B cell (primary cell): ENCODE measurements at regions not wholly inside any gene's neighbourhood (a gene's known extent, or its start where the extent isn't known, plus 50 kb on each side); places are given as distances from the start of the nearest gene placed in this dataset.

Experiments used
- EZH2 ChIP-seq: IDR thresholded peaks from 2 replicates; pipeline ENCODE4 v1.6.1; 2012; ENCODE audit warnings: borderline replicate concordance, low read depth, mild to moderate bottlenecking, moderate library complexity, low read length; ENCODE audit not compliant: insufficient read depth, poor library complexity, severe bottlenecking
- TF ChIP-seq, protein P1 (sequence below): fragments of 200-600 bp; IDR thresholded peaks from one replicate; pipeline ENCODE4 v1.8.0; 2022; ENCODE audit warnings: antibody characterized with exemption, mild to moderate bottlenecking

DNA sequence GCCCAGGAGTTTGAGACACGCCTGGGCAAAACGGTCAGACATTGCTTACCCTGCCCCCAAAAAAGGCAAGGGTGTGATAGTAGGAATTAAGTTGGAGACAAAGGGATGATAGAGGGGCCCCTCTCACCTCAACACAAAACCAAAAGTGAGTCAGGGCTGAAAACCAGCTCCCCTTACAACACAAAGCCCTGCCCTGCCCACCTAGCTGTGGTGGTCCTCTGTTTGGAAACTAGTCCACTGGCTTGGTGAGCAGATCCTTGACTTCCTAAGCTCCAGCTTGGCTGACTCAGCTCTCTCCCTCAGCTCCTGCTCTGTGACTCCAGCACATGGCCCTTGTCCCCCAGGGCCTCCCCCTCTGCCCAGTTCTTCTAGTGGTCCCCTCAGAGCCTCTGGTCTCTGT lies 603.8 kb downstream of the PTPRC start:
- TF ChIP-seq, protein P1, sequence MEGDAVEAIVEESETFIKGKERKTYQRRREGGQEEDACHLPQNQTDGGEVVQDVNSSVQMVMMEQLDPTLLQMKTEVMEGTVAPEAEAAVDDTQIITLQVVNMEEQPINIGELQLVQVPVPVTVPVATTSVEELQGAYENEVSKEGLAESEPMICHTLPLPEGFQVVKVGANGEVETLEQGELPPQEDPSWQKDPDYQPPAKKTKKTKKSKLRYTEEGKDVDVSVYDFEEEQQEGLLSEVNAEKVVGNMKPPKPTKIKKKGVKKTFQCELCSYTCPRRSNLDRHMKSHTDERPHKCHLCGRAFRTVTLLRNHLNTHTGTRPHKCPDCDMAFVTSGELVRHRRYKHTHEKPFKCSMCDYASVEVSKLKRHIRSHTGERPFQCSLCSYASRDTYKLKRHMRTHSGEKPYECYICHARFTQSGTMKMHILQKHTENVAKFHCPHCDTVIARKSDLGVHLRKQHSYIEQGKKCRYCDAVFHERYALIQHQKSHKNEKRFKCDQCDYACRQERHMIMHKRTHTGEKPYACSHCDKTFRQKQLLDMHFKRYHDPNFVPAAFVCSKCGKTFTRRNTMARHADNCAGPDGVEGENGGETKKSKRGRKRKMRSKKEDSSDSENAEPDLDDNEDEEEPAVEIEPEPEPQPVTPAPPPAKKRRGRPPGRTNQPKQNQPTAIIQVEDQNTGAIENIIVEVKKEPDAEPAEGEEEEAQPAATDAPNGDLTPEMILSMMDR = no peak
- TF ChIP-seq EZH2 = no peak
